HG03565 (cell line): ENCODE measurements at regions not wholly inside any gene's neighbourhood (a gene's known extent, or its start where the extent isn't known, plus 50 kb on each side); places are given as distances from the start of the nearest gene placed in this dataset.
A peak's percentile ranks its signal among the peaks of the same experiment; 100 is the strongest.
"Not testable (repeated sequence)": the region's sequence is repeated elsewhere in the genome, so short reads cannot be mapped to it uniquely, and the experiment has no call there.

ENCODE experiments used
- ATAC-seq: cut with Tn5 transposase; IDR thresholded peaks from one replicate; pipeline ENCODE4 v1.9.1; 2021; ENCODE audit warnings: mild to moderate bottlenecking, moderate library complexity; ENCODE audit not compliant: unreplicated experiment

DNA sequence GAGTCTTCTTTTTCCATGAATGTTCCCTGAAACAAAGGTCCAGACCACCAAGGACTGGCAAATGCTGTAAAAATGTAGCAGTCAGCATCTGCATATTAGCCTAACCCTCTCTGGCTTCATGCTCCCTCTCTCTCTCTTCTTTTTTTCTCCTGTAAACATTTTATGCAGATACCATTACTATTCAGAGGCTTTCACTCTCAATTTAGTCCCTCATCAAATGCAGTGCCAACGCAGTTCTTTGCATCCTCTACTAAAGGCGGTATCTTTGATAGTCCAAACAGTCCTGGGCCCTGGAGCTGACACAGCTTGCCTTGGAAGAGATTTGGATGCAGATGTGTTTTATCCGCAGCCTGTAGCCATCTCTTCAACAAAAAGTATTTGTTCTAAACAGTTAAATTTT is 167.1 kb upstream of the MMS22L start:
- no peak for ATAC-seq

DNA sequence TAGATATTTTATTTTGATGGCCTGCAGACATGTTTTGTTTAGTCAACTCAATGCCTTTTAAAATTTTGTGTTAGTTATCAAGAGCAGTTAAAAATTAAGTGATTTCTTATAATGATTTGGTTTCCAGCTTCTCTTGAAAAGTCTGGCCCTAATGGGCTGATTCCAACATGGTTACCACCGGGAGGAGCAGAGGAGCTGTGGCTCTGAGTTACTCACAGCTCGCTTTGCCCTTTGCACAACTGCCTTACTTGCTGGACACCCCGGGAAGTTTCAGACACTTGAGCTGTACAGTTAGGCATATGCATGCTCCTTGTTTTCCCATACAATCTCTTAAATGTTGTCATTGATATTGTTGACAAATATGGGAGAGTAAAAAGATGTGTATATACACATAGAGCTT is 173.1 kb upstream of the MMS22L start:
- ATAC-seq, result no peak

DNA sequence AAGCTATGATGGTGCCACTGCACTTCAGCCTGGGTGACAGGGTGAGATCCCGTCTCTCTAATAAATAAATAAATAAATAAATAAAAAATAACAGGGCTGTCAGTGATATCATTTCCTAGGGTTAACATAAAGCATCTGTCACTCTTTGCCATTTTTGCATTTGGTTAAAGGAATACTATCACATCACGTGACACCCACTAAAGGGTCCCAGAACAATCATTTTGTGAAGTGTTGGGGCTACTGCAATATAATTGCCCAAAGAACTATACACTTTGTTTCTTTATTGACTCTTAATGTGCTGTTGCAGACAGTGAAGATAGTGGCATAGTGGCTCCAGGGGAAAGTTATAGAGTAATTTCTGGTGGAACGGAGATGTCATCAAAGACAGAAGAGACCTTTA is 176.5 kb upstream of the MMS22L start:
- no peak for ATAC-seq

DNA sequence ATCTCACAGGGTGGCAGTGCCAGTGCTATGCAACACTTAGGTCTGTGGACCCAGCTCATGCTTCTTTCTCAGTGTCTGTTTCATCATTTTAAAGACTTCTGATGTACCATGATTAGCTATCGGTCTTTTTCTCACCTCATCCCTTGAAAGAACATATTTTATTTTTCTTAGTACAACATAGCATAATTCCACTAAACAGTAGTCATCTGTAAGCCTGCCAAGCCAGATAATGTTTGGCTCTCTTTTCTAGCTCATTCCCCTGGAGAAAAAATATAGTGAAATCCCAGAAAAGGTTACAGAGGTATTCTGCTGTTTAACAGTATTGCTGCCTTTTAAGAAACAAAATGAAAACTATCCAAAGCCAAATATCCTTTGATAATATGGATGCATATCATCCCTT is 177.0 kb upstream of the MMS22L start:
- no peak for ATAC-seq

DNA sequence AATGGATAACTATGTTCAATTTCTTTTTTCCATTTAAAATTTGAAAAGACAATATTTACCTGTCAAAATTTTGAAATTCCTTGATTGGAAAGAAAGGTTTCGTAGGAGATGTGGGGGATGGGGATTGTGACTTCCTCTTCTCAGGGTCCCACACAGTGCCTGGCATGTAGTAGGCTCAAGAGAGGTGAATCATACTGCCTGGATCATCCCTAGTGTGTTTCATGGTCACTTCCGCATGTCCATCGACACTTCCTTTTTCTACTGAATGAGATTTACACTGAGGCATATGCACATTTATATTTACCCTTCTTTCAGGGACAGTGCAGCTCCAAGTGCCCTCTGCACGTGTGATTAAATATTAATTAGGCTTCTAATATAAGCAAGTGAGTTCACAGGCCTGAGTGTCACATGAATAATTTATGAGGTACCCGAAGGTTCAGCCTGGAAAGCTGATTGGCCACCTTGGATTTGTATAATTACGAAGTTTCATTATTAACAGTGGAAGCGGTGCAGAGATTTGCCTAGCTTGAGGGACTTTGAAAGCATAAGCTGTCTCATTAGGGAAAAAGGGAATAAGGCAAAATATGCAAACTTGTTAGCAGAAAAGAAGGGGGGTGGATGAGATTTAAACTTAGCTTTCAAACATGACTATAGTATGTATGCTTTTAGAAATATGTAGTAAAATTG is 177.5 kb upstream of the MMS22L start:
- no peak for ATAC-seq

DNA sequence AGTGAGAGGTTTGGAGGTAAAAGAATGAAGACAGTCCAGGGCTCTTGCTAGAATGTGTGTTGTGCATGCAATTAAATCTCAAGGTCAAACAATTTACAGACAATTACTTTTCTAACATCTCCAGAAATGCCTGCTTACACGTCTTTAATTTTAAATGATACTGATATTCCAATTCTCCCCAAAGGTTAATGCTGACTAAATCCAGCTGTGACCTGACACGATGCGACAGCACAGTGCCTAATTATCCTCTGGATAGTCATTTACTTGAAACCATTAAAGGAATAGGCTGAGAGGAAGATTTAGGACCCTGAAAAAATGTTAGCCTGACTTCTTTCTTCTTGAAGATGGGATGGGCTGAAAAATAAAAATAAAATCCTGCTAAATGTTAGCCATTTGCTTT is 178.2 kb upstream of the MMS22L start:
- no peak for ATAC-seq

DNA sequence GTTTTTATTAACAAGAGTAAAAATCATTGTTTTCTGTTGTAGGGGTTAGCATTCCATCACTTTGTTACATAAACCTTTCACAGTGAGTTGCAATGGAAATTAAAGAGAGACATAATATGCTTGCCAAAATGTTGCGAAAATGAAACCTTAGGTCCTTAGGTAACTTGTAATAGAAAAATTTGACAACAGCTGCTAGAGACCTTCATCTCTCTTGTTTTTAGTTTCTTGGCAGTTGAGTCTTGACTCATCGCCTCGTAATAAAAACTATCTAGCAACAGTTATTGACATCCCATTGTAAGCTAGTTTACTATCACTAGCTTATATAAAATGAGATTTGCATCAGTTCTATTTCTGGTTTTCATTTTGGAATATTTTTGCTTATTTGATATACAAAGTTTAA is 179.0 kb upstream of the MMS22L start:
- no peak for ATAC-seq

DNA sequence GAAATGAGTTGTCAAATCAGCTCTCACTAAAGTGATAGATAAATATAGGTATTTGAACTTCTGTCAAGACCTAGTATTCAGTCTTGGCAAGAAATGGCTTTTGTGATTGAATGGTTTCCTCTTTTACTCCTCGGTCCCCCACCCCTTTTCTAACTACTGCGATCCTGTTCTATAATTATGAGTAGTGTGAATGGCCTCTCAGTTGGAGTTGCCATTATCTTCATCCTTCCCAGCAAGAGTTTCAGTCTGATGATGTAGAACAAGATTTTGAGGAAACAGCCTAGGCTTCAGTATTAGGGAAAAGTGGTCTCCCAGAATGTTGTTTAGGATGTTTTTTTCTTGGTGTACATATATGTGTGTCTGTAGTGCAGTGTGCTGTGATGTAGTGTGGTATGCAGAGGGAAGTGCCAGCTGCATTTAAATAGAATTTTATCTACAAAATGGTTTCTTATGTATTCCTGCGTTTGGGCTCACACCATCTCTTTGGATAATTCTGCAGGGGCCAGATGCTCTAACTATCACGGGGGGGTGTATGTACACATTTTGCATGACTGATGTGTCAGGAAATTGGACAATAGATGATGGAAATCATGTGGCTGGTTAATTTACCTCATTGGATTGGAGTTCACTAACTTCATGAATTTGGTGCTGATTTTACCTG is 180.1 kb upstream of the MMS22L start:
- ATAC-seq, result no peak

DNA sequence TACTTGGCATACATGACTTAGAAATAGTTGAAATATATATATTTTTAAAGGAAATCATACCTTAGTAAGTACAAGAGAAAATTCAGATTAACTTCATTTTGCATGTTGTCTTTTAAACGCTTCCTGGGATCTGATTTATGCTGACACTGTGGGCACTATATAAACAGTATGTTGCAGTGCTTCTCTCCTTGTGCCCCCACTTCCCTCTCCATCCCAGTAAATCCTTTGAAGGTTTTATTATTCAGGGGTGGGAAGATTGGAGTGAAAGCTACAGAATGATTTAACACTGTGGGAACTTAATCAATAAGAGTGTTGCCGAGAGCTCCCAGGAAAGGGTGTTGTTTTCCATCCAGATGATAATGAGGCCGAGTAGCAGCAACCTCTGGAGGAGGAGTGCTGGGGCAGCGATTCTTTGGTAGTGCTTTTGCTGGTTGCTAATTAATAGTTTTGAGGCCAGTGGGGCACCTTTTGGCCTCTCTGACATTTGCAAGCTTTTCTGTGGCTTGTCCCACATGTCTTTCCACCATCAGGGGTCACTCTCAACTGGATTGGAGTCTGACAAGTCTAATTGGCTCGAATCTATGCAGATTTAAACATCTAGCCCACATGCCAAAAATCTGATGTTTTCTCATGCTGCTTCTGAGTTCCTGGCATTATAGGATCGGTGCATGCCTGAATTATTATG is 183.0 kb upstream of the MMS22L start:
- no peak for ATAC-seq

DNA sequence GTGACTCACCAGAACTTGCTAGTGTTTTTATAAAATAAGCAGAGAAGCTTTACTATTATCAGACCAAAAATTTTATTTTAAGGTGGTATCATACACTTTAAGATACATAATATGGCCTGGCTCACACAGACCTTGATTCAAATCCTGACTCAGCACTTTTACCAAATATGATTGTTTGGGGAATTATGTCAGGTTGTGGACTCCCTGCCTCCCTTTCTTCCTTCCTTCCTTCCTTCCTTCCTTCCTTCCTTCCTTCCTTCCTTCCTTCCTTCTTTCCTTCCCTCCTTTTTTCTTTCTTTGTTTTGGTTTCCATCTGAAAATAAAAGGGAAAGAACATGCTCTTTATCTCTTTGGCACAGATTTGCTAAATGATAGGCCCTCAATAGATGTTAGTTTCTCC is 186.0 kb upstream of the MMS22L start:
- ATAC-seq, result no peak

DNA sequence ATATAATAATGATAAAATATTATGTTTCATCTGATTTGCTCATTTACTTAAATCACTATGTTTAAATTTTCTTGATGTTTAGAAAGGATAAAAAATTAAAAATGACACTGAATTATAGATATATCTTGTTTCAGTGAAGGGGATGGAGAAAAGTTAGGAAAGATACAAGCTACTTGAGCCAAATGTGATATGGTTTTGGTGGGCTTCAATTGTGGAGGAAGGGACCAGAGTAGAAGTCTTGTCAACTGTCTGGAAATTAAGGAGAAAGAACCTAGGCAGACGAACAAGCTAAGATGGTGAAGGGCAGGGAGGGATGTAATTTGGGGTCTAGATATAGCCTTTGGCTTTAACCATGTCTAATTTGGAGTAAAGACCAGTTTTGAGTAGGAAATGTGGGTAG is 186.4 kb upstream of the MMS22L start:
- ATAC-seq, result no peak

DNA sequence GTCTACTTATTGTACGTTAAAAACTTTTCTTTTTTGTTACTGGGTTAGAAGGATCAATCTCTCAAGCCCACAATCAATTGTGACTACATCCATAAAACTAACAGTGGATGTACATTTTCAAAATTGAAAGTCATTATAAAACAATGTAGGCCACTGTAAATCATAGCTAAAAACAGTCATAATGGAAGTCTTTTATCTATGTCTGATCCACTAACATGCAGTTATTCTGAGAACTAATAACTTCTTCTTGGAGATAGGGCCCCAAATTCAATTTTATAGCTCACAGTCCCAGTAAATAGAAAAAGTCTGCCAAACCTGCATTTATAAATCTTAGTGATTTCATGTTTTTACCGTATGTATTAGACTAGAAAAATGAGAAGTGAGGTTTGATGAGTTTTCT is 187.3 kb upstream of the MMS22L start:
- ATAC-seq, result no peak

DNA sequence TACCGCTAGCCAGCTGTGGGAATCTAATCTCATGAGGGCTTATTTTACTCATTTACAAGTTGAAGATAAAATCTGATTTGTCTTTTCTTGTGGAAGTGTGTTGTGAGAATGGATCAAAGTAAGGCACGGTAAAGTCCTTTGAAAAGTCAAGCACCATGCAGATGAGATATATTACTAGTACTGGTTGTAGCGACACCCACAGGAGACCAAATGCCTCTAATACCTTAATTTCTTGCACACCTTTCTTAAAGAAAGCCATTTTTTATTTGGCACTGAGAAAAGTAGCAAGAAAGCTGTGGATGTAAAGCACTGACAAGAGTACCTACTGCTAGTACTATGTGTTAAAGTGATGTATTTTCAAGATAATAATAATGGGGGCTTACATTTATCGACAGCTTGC is 191.0 kb upstream of the MMS22L start:
- no peak for ATAC-seq

DNA sequence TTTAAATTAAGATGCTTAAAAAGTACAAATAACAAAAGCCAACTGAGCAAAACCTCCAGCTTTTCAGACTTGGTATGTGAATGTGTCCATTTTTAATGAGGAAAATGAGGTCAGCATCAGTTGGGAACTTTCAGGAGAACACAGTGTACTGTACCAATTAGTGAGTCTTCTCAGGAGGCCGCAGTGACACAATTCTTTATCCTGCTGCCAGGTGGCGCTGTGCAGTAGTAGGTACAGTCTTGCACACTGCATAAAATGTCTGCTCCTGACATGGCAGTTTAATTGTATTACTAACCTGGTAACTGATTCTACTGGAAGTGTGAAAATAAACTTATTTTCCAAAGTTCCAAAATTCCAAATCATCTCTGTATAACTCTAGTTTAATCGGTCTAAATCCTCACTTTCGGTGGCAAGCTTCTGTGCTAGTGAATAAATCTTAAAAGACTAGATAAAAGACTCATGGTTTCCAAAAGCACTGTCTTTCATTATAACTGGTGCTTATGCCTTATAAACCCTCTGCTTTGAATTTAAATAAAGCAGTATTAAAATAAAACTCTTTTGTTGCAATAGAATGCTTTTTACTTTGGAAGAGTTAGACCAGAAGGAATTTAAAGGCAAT is 214.8 kb upstream of the MMS22L start:
- peak; percentile 98 for ATAC-seq

DNA sequence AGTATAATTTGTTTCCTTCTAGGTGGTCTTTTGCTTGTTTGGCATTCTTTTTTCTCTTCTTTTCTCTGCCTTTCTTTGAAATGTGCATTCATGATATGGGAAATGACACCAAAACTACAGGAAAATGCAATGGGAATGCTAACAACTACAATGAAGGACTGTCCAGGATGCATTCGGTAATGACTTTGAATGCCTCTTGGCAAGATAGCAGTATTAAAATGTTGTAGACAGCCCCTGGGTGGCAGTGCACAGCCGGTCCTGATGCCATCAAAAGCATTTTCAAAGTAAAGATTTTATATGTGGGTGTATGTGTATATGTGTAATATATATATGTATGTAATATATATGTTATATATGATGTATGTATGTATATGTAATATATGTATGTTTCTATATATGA is 218.8 kb upstream of the MMS22L start:
- ATAC-seq, result no peak

DNA sequence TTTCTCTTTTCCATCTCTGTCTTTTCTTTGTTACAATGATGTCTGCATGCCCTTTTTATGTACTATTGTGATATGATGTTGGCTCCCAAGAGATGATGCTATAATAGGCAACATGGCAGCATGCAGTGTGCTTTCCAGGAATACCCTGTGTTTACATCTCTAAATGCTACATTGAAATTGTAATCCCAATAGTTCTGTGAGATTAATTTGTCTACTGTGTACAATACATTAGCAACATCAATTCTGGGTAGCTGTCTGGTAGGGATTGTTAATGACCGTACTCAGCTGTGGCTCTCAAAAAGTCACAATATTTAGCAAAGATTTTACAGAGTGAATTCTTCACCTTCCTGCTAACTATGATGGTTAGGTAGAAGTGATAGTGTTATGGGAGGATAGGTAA is 225.6 kb upstream of the MMS22L start:
- ATAC-seq, result no peak

DNA sequence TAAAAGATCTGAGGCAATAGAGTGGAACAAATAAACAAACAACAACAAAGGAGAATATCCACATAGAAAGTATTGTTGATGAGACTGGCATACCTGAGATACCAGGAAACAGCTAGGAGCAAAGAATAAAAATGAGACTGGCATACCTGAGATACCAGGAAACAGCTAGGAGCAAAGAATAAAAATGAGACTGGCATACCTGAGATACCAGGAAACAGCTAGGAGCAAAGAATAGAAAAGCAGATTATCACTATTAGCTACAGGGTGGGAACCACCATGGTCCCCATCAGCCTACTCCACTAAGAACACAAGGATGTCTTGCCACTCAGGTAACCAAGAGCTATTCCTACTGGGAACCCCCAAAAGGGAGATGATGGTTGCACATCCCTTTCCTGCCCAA is 230.2 kb upstream of the MMS22L start:
- ATAC-seq, result not testable (repeated sequence)

DNA sequence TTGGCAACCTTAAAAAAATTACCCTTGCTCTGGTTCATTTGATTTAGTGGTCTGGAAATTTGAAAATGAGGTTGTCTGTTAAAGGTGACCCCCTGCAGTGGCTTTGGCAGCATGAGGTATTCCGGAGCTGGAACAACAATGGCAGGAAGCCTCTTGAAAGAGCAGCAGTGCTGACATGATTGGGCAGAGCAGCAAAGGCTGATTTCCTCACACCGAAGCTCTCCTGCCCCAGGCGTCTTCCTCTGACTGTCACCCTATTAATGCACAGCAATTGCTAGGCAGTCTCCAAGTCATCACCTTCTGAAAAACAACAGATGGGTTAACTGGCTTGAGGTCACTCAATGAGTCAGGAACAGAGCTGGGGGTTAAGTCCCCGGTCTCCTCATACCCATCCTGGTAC is 241.8 kb upstream of the MMS22L start:
- no peak for ATAC-seq

DNA sequence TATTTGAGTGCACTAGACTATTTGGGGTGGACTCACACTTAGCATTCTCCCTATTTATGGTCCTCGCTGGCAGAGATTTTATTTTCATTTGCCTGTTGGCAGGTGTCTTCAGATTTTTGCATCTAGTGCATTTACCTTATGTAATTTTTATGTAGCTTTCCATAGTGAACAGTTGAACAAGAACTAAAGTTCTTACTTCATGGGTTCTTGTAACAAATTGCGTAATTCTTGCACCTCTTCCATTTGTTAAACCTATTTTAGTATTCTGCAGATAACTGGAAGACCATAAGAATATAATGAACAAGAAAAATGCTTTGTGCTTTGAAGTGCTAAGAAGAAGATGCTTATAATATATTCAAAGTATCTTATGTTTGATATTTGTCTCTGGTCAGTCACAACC is 252.8 kb upstream of the MMS22L start:
- no peak for ATAC-seq

DNA sequence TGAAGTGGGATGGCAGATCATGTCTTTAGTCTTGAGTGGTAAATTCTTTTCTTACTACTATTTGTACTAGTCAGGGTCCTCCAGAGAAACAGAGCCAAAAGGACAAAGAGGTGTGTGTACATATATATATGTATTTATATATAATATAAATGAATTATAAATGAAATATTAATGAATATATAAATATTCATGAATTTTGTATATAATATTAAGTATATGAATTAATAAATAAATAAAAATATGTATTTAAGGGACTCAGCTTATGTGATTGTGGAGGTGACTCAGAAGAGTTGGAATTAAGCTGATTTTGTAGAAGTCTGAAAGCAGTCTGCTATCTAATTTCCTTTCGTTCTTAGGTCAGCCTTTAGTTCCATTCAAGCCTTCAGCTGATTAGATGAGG is 265.3 kb upstream of the MMS22L start:
- no peak for ATAC-seq

DNA sequence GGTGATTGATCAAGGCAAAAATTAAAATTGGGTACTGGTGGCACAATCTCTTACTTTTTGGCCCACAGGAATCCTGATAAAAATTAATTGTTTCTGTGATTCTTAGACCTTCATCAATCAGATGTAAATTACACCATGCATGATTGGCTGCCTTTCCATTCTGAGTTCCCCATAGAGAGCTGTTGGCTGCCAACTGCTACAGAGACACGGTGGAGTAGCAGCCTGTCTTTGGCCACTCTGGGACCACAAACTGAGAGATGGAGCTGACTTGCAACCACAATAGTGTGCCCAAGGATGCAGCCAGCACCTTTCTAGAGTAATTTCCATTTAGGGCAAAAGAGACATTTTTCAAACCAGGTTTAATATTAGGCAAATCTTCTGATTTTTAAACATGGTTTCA is 274.3 kb upstream of the MMS22L start:
- no peak for ATAC-seq

DNA sequence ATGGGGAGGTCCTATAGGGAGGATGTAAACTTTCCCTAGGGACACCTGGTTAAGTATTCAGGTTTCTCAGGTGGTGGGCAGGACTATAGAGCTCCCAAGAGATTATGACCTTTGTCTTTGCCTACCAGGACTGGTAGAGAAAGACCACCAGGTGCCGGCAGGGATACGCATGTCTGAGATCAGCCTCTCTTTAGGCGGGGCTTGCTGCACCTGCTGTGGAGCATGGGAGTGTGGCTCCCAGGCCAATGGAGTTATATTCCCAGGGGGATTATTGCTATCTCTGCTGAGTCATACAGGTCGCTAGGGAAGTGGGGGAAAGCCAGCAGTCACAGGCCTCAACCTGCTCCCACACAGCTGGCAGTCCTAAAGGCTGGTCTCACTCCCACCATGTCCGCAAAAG is 280.5 kb upstream of the MMS22L start:
- ATAC-seq, result no peak
